ENCODE measurements at regions not wholly inside any gene's neighbourhood (a gene's known extent, or its start where the extent isn't known, plus 50 kb on each side); places are given as distances from the start of the nearest gene placed in this dataset.

DNA sequence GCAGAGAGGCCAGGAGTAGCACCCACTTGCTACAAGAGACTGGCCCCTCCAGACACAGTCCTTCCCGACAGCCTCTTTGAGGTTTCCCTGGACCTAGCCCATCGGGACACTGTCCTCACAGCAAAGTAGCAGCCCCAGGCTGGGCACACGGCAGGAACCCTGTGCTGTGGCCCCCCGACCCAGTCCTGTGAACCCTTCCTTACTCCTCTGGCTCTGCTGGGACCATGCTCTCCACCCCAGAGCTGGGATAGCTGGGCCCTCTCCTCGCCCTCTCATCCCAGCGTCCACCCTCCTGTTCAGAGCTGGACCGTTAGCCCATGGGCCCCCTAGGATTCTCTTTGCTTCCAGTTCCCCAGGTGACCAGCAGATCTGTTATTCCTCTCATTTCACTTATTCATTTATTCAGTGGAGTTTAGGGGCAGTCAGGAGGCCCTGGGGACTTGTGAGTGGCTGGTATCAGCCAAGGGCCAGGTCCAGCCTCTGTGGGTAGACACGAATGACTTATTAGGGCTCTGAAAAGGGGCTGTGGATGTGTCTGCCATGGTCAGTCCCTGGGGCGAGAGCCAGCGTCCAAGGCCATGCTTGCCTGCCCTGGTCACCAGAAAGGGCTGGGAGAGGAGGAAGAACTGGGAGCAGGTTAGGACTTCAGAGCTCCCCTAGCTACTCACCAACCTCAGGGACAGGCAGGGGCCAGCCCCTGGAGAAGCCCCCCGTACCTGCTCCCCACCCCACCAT, 117.6 kb upstream of the RUNX3 start:
- no TSS peak for BruUV-seq (replicated peaks)
- CTCF ChIA-PET: no interaction called here

DNA sequence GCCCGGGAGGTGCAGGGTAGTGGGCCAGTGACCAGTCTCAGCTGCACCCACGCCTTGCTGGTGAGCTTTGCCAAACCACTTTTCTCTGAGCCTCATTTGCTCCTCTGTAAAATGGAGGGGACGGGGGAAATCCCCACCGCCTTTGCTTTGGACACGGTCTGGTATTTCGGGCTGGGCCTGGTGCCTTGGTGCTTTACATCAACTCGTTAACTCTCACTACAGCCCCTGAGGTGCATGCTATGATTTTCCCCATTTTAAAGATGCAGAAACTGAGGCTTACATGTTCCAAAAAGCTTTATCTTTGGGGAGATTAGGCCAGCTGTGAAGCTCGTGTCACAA, 116.1 kb upstream of the RUNX3 start:
- no TSS peak for BruUV-seq (replicated peaks)
- H3K4me3 ChIP-seq (ENCODE audit: low read depth in 2 of 2, low read length in 2 of 2): no peak overlapping the region
- H3K4me1 ChIP-seq (ENCODE audit: control insufficient read depth, insufficient read depth, low read length): no peaks in the 10 kb centered on the region
- POLR2A ChIA-PET: no interaction called here
- H3K36me3 ChIP-seq (ENCODE audit: control insufficient read depth, insufficient read depth, low read length): no peaks in the 10 kb centered on the region
- CTCF ChIA-PET: interaction anchor here (0.5 kb wide), 1 partner anchor 37 kb away, joined by 6 read pairs; no protein-coding TSS in a partner anchor
- DNase-seq (ENCODE audit: low read depth, low spot score) (no peak), ATAC-seq (no peak)
- intact Hi-C loops (cut with micrococcal nuclease; ENCODE audit: unreplicated experiment): no loop called here
- no peak overlapping the region for H3K27ac ChIP-seq (ENCODE audit: low read length)
- in situ Hi-C loops (cut with HindIII; ENCODE audit: low pct_unique_long_range_greater_than_20kb, low sequenced_read_pairs): no loop called here
- TF ChIP-seq SIN3A (IDR thresholded peaks at IDR 0.05; ENCODE audit: borderline replicate concordance, insufficient read depth, low read depth, low read length) (no peak), POLR2AphosphoS5 (IDR thresholded peaks at IDR 0.05; ENCODE audit: low read depth, low read length) (no peak)
- TF ChIP-seq, protein P1, sequence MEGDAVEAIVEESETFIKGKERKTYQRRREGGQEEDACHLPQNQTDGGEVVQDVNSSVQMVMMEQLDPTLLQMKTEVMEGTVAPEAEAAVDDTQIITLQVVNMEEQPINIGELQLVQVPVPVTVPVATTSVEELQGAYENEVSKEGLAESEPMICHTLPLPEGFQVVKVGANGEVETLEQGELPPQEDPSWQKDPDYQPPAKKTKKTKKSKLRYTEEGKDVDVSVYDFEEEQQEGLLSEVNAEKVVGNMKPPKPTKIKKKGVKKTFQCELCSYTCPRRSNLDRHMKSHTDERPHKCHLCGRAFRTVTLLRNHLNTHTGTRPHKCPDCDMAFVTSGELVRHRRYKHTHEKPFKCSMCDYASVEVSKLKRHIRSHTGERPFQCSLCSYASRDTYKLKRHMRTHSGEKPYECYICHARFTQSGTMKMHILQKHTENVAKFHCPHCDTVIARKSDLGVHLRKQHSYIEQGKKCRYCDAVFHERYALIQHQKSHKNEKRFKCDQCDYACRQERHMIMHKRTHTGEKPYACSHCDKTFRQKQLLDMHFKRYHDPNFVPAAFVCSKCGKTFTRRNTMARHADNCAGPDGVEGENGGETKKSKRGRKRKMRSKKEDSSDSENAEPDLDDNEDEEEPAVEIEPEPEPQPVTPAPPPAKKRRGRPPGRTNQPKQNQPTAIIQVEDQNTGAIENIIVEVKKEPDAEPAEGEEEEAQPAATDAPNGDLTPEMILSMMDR (IDR thresholded peaks at IDR 0.05): no peak
- no peaks in the 10 kb centered on the region; the same call in 1 of the 2 replicates for H3K27me3 ChIP-seq (ENCODE audit: control insufficient read depth, insufficient read depth, low read length)
- no peaks in the 10 kb centered on the region for H3K9me3 ChIP-seq (ENCODE audit: control insufficient read depth, insufficient read depth, low read depth, low read length)

More for the DNA sequence above, 117.6 kb upstream of the RUNX3 start:
- TF ChIP-seq SIN3A (IDR thresholded peaks at IDR 0.05; ENCODE audit: borderline replicate concordance, insufficient read depth, low read depth, low read length) (no peak), POLR2AphosphoS5 (IDR thresholded peaks at IDR 0.05; ENCODE audit: low read depth, low read length) (no peak), TCF7L2 (IDR thresholded peaks at IDR 0.05; ENCODE audit: low read depth, low read length) (no peak)
- TF ChIP-seq, protein P1 (IDR thresholded peaks at IDR 0.05): no peak
- TF ChIP-seq, protein P2, sequence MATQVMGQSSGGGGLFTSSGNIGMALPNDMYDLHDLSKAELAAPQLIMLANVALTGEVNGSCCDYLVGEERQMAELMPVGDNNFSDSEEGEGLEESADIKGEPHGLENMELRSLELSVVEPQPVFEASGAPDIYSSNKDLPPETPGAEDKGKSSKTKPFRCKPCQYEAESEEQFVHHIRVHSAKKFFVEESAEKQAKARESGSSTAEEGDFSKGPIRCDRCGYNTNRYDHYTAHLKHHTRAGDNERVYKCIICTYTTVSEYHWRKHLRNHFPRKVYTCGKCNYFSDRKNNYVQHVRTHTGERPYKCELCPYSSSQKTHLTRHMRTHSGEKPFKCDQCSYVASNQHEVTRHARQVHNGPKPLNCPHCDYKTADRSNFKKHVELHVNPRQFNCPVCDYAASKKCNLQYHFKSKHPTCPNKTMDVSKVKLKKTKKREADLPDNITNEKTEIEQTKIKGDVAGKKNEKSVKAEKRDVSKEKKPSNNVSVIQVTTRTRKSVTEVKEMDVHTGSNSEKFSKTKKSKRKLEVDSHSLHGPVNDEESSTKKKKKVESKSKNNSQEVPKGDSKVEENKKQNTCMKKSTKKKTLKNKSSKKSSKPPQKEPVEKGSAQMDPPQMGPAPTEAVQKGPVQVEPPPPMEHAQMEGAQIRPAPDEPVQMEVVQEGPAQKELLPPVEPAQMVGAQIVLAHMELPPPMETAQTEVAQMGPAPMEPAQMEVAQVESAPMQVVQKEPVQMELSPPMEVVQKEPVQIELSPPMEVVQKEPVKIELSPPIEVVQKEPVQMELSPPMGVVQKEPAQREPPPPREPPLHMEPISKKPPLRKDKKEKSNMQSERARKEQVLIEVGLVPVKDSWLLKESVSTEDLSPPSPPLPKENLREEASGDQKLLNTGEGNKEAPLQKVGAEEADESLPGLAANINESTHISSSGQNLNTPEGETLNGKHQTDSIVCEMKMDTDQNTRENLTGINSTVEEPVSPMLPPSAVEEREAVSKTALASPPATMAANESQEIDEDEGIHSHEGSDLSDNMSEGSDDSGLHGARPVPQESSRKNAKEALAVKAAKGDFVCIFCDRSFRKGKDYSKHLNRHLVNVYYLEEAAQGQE (IDR thresholded peaks at IDR 0.05; ENCODE audit: insufficient read depth in 1 of 2, low read depth in 2 of 2, low read length in 1 of 2): no peak
- Histone ChIP-seq H3K36me3 (ENCODE audit: control insufficient read depth, insufficient read depth, low read length) (no peaks in the 10 kb centered on the region), H3K27ac (ENCODE audit: low read length) (no peak overlapping the region), H3K27me3 (ENCODE audit: control insufficient read depth, insufficient read depth, low read length) (no peaks in the 10 kb centered on the region; the same call in 1 of the 2 replicates), H3K9me3 (ENCODE audit: control insufficient read depth, insufficient read depth, low read depth, low read length) (no peaks in the 10 kb centered on the region), H3K4me1 (ENCODE audit: control insufficient read depth, insufficient read depth, low read length) (no peaks in the 10 kb centered on the region), H3K4me3 (ENCODE audit: low read depth in 2 of 2, low read length in 2 of 2) (no peak overlapping the region)
- in situ Hi-C loops (cut with HindIII; ENCODE audit: low pct_unique_long_range_greater_than_20kb, low sequenced_read_pairs) (no loop called here), intact Hi-C loops (cut with micrococcal nuclease; ENCODE audit: unreplicated experiment) (no loop called here)
- POLR2A ChIA-PET: no interaction called here
- no peak for ATAC-seq
- DNase-seq (ENCODE audit: low read depth, low spot score): no peak
